HG03571 (cell line): ENCODE measurements at regions not wholly inside any gene's neighbourhood (a gene's known extent, or its start where the extent isn't known, plus 50 kb on each side); places are given as distances from the start of the nearest gene placed in this dataset.

Experiments used
- ATAC-seq: cut with Tn5 transposase; IDR thresholded peaks from one replicate; pipeline ENCODE4 v1.9.1; 2021; ENCODE audit not compliant: unreplicated experiment

- no peak for ATAC-seq
Observed at GRCh38 chr1:90650401-90650800, 66.7 kb downstream of the BARHL2 start.

GRCh38 chr1:90640325-90640724 is 76.8 kb downstream of the BARHL2 start:
- ATAC-seq: no peak

GRCh38 chr1:90622666-90623065 is 94.4 kb downstream of the BARHL2 start:
- no peak for ATAC-seq

GRCh38 chr1:90621986-90622385 is 95.1 kb downstream of the BARHL2 start:
- ATAC-seq: no peak

GRCh38 chr1:90616395-90616794 is 100.7 kb downstream of the BARHL2 start:
- no peak for ATAC-seq

GRCh38 chr1:90614872-90615271 is 102.2 kb downstream of the BARHL2 start:
- ATAC-seq: no peak

GRCh38 chr1:90613371-90613770 is 103.7 kb downstream of the BARHL2 start:
- ATAC-seq: no peak

- ATAC-seq: no peak
Observed at GRCh38 chr1:90612033-90612432, 105.1 kb downstream of the BARHL2 start.

- no peak for ATAC-seq
Observed at GRCh38 chr1:90607736-90608135, 109.4 kb downstream of the BARHL2 start.

- ATAC-seq: no peak
Observed at GRCh38 chr1:90605070-90605469, 112.0 kb downstream of the BARHL2 start.

- ATAC-seq: no peak
Observed at GRCh38 chr1:90593312-90593711, 123.8 kb downstream of the BARHL2 start.

- ATAC-seq: no peak
Observed at GRCh38 chr1:90591970-90592356, 125.1 kb downstream of the BARHL2 start.

GRCh38 chr1:90591355-90591969 is 125.6 kb downstream of the BARHL2 start:
- ATAC-seq: no peak

GRCh38 chr1:90580176-90580575 is 136.9 kb downstream of the BARHL2 start:
- ATAC-seq: no peak

- ATAC-seq: peak; percentile 74
Observed at GRCh38 chr1:90579212-90579802, 137.8 kb downstream of the BARHL2 start.

GRCh38 chr1:90574692-90575370 is 142.3 kb downstream of the BARHL2 start:
- ATAC-seq: no peak

- no peak for ATAC-seq
Observed at GRCh38 chr1:90573736-90574135, 143.4 kb downstream of the BARHL2 start.

GRCh38 chr1:90572446-90572845 is 144.7 kb downstream of the BARHL2 start:
- no peak for ATAC-seq

- no peak for ATAC-seq
Observed at GRCh38 chr1:90568436-90568835, 148.7 kb downstream of the BARHL2 start.

GRCh38 chr1:90564164-90564563 is 152.9 kb downstream of the BARHL2 start:
- no peak for ATAC-seq

GRCh38 chr1:90562892-90563291 is 154.2 kb downstream of the BARHL2 start:
- no peak for ATAC-seq

GRCh38 chr1:90561911-90562310 is 155.2 kb downstream of the BARHL2 start:
- no peak for ATAC-seq
